ENCODE measurements at regions not wholly inside any gene's neighbourhood (a gene's known extent, or its start where the extent isn't known, plus 50 kb on each side); places are given as distances from the start of the nearest gene placed in this dataset.

DNA sequence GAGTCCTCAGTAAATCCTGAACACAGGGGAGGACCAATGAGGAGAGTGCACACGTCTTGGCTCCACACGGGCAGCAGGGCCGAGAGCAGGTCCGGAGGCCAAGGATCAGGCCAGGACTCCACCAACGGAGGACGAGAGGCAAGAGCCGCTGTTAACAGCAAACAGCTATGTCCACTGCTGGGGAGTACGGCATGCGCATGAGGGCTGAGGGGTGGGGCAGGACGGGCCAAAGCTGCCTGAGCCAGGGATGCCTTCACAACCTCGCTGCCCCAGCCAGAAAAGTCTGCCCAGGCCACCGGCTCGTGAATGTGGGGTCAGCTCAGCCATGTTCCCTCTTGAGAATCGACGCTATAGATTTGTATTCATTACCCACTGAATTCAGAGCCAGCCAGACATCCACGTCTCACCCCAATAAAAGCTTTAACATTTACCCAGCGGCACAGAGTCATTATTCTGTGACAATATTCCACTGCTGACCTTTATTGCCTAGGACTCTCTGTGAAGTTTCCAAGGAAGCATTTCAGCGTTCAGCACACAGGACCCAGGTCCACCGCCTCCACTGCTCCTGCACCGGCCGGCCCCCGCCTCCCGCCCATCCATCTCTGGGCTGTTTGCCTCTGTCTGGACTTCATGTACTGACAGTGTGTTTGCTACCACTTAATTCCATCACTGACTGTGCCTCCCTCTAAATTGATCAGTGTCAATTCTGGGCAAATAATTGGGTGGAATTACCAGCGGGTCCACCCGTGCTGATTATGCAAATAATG lies 384.9 kb downstream of the SHANK2 start:
- no peak overlapping the region for H3K27ac ChIP-seq

DNA sequence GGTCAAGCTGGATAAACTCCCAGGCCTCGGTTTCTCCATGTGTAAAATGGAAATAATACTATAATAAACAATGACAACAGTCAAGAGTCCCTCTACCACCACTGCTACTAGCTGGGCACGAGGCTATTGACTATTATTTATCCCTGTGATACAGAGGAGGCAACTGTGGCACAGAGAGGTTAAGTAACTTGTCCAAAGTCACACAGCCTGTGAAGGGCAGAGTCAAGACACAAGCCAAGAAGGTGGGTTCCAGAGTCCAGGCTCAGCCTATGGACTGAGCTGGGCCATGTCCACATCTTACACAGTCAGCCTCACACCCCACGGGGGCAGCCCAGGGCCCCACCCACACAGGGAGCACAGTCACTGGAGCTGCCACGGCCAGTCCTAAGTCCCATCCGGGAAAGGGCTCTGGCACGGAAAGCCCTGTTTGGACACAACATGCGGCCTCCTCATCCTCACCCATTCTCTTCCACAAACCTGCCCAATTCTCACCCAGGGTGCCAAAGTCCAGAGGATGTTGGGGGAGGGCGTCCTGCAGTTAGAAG lies 384.0 kb downstream of the SHANK2 start:
- Histone ChIP-seq H3K4me2 (no peak overlapping the region), H3K9me3 (ENCODE audit: low read depth) (no peaks in the 10 kb centered on the region), H3K9me2 (replicated peaks; ENCODE audit: insufficient read depth) (no peaks in the 10 kb centered on the region), H2AFZ (no peak overlapping the region), H3K27me3 (no peaks in the 10 kb centered on the region), H3K79me2 (no peaks in the 10 kb centered on the region), H3K4me3 (no peak overlapping the region), H3K36me3 (replicated peaks; ENCODE audit: insufficient read depth, low read depth) (no peaks in the 10 kb centered on the region), H3K4me1 (ENCODE audit: insufficient read depth) (no peaks in the 10 kb centered on the region), H3K27ac (no peak overlapping the region), H4K20me1 (ENCODE audit: insufficient read depth, poor library complexity, severe bottlenecking) (no peaks in the 10 kb centered on the region)
- DNase-seq (ENCODE audit: low spot score): no peak
- 90% methylated on average over 8 of the region's 8 CpGs for WGBS (ENCODE audit: low lambda C conversion rate, missing lambda C conversion rate)
- TF ChIP-seq, protein P1, sequence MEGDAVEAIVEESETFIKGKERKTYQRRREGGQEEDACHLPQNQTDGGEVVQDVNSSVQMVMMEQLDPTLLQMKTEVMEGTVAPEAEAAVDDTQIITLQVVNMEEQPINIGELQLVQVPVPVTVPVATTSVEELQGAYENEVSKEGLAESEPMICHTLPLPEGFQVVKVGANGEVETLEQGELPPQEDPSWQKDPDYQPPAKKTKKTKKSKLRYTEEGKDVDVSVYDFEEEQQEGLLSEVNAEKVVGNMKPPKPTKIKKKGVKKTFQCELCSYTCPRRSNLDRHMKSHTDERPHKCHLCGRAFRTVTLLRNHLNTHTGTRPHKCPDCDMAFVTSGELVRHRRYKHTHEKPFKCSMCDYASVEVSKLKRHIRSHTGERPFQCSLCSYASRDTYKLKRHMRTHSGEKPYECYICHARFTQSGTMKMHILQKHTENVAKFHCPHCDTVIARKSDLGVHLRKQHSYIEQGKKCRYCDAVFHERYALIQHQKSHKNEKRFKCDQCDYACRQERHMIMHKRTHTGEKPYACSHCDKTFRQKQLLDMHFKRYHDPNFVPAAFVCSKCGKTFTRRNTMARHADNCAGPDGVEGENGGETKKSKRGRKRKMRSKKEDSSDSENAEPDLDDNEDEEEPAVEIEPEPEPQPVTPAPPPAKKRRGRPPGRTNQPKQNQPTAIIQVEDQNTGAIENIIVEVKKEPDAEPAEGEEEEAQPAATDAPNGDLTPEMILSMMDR (IDR thresholded peaks at IDR 0.05; ENCODE audit: poor library complexity): no peak
- TF ChIP-seq EZH2phosphoT487 (IDR thresholded peaks at IDR 0.05; ENCODE audit: low read depth, severe bottlenecking, unreplicated experiment): no peak
- TF ChIP-seq EZH2 (IDR thresholded peaks at IDR 0.05; ENCODE audit: borderline replicate concordance): no peak

More for the DNA sequence above, 384.9 kb downstream of the SHANK2 start:
- Histone ChIP-seq H2AFZ (no peak overlapping the region), H3K4me1 (ENCODE audit: insufficient read depth) (no peaks in the 10 kb centered on the region), H3K27me3 (no peaks in the 10 kb centered on the region), H4K20me1 (ENCODE audit: insufficient read depth, poor library complexity, severe bottlenecking) (no peaks in the 10 kb centered on the region), H3K36me3 (replicated peaks; ENCODE audit: insufficient read depth, low read depth) (no peaks in the 10 kb centered on the region), H3K79me2 (no peaks in the 10 kb centered on the region), H3K9me3 (ENCODE audit: low read depth) (no peaks in the 10 kb centered on the region), H3K4me3 (no peak overlapping the region), H3K4me2 (no peak overlapping the region), H3K9me2 (replicated peaks; ENCODE audit: insufficient read depth) (no peaks in the 10 kb centered on the region)
- TF ChIP-seq, protein P1 (IDR thresholded peaks at IDR 0.05; ENCODE audit: poor library complexity): no peak
- TF ChIP-seq EZH2 (IDR thresholded peaks at IDR 0.05; ENCODE audit: borderline replicate concordance): no peak
- no peak for TF ChIP-seq EZH2phosphoT487 (IDR thresholded peaks at IDR 0.05; ENCODE audit: low read depth, severe bottlenecking, unreplicated experiment)
- WGBS (ENCODE audit: low lambda C conversion rate, missing lambda C conversion rate): 93% methylated on average over 23 of the region's 25 CpGs
- DNase-seq (ENCODE audit: low spot score): no peak

DNA sequence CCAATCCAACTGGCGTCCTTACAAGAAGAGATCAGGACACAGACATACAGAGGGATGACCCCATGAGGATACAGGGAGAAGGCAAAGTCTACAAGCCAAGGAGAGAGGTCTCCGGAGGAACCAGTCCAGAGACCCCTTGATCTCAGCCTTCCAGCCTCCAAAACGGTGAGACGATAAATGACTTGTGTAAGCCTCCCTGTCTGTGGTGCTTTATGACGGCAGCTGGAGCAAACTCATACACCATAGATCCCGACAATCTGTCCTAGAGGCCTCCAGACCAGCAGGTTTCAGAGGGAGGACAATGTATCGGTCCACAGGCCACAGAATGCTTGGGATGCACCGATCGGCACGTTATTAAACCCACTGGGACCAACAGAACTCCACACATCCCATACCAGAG lies 383.3 kb downstream of the SHANK2 start:
- Histone ChIP-seq H3K79me2 (no peaks in the 10 kb centered on the region), H3K4me2 (no peak overlapping the region), H3K4me1 (ENCODE audit: insufficient read depth) (no peaks in the 10 kb centered on the region), H3K36me3 (replicated peaks; ENCODE audit: insufficient read depth, low read depth) (no peaks in the 10 kb centered on the region), H3K9me2 (replicated peaks; ENCODE audit: insufficient read depth) (no peaks in the 10 kb centered on the region), H3K27me3 (no peaks in the 10 kb centered on the region), H4K20me1 (ENCODE audit: insufficient read depth, poor library complexity, severe bottlenecking) (no peaks in the 10 kb centered on the region), H3K4me3 (no peak overlapping the region), H2AFZ (no peak overlapping the region), H3K9me3 (ENCODE audit: low read depth) (no peaks in the 10 kb centered on the region), H3K27ac (no peak overlapping the region)
- WGBS (ENCODE audit: low lambda C conversion rate, missing lambda C conversion rate): 96% methylated on average over 10 of the region's 10 CpGs
- TF ChIP-seq, protein P1 (IDR thresholded peaks at IDR 0.05; ENCODE audit: poor library complexity): no peak
- TF ChIP-seq EZH2phosphoT487 (IDR thresholded peaks at IDR 0.05; ENCODE audit: low read depth, severe bottlenecking, unreplicated experiment) (no peak), EZH2 (IDR thresholded peaks at IDR 0.05; ENCODE audit: borderline replicate concordance) (no peak)
- no peak for DNase-seq (ENCODE audit: low spot score)
